ENCODE measurements at regions not wholly inside any gene's neighbourhood (a gene's known extent, or its start where the extent isn't known, plus 50 kb on each side); places are given as distances from the start of the nearest gene placed in this dataset.
"Not testable (repeated sequence)": the region's sequence is repeated elsewhere in the genome, so short reads cannot be mapped to it uniquely, and the experiment has no call there.

- DNase-seq (ENCODE audit: low read depth), result not testable (repeated sequence)
Observed at GRCh38 chr5:102154791-102155605, 141.1 kb downstream of the SLCO4C1 start.

- DNase-seq (ENCODE audit: low read depth), result no peak
Observed at GRCh38 chr5:102154291-102154690, 141.8 kb downstream of the SLCO4C1 start.

DNA sequence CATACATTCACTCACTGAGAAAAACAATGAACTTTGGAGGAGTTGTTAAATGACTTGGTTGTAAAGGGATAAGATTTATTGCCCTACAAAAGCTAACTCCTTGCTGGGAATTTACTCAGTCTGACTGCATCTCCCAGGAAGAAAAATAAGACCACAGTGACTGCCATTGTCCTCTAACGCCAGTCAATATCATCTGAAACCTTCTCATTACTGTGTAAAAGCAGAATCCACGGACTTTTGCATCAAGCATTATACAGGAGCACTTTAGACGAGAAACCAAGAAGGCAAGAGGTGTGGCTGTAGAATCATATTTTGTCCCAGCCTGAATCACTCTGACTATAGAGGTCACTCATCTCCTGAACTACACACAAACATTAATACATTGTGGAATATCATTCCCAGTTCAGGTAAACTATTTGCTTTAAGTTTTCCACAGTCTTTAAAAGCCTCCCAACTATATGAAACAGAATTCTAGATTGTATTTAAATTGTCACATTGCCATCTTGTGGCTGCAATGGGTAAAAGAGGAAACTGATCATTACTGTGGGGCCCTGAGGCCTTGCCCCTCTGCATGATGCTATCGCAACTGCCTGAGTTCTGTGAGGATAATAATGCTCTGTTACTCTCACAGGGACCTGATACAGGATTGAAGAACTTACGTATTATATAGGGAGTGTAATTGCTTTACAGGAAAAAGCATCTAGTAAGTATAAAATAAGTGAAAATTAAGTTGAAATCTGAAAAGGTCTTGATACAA lies 142.9 kb downstream of the SLCO4C1 start:
- DNase-seq (ENCODE audit: low read depth), result peak; percentile 9

- DNase-seq (ENCODE audit: low read depth), result no peak
Observed at GRCh38 chr5:102139029-102139428, 157.1 kb downstream of the SLCO4C1 start.

GRCh38 chr5:102138243-102138653 lies 157.8 kb downstream of the SLCO4C1 start:
- DNase-seq (ENCODE audit: low read depth), result no peak

DNA sequence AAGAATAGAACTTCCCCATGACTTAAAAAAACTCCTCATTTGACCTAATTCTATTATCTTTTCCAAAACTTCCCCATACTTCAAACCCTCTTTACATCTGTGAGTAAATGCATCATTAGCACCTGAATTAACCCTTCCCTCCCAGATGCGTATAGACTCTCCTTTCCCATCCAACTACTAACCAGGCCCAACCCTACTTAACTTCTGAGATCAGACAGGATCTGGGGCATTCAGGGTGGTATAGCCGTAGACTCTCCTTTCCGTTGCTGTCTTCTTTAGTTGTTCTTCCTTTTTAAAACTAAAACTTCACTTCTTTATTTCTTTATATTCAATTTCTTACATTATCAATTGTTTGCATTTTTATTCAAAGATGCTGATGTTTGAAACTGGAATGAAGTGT lies 165.2 kb downstream of the SLCO4C1 start:
- no peak for DNase-seq (ENCODE audit: low read depth)

- no peak for DNase-seq (ENCODE audit: low read depth)
Observed at GRCh38 chr5:102130386-102130785, 165.7 kb downstream of the SLCO4C1 start.

DNA sequence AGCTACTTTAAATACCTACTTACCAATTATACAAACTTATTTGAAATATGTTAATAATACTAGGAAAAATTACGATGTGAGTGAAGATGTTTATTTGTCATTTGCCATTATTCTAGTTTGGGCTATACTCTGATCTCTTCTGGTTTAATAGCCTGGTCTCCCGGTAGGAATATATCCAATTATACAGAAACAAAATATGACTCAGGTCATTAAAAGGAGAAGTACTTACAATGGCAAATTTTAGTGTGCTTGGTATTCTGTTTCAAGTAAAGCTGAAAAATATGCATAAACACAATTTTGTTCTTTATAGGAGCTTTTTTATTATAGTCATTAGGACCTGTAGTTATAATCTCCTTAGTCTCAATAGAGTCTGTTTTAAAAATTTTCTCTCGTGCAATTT lies 176.8 kb downstream of the SLCO4C1 start:
- DNase-seq (ENCODE audit: low read depth), result no peak

DNA sequence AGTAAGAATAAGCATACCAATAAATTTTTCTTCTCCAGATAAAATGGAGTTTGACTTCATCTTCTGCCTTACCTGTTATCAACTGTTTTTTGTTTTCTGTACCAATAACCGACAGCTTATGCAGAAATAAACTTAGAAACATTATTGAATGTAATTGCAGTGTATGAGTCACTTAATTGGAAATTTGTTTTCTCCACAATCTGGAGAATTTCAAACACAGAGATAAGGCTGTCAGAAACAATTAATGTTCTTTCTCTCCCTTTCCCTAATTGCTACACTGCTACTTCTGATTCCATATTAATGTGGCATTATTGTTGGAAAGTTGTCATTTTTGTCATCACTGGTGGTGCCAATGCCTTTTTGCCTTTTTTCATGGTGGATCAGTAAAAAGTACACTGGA lies 180.3 kb downstream of the SLCO4C1 start:
- DNase-seq (ENCODE audit: low read depth), result no peak

GRCh38 chr5:102114525-102115069 lies 181.5 kb downstream of the SLCO4C1 start:
- no peak for DNase-seq (ENCODE audit: low read depth)

DNA sequence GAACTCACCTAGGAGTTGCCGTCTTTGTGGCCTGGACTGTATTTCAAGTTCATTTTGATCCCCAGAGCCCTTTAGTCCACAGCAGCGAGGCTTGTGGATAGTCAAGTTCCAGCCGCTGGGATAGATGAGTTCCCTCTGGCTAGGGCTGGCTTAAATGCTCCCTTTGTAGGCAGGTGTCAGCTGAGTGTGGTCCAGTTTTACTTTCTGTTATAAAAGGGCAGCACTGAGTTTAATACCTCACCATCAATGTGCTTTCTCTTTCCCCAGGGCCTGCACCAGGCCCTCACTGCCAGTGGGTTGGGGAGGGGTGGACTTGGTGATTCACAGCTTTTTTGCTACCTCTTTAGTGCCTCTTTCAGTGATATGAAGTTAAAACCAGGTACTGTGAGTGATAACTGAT lies 188.2 kb downstream of the SLCO4C1 start:
- no peak for DNase-seq (ENCODE audit: low read depth)

DNA sequence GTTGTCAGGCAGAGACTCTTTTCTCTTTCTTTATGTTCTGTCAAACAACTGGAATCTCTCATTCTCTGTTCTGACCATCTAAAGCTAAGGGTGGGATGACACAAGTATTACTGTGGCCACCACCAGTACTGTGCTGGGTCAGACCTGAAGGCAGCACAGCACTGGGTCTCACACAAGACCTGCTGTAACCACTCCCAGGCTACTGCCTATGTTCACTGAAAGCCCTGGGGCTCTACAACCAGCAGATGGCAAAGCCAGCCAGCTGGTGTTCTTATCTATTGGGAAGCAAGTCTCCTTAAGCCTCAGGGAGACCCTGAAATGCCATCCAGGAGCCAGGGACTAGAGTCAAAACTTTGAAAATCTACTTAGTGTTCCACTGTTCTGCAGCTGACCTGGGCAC lies 189.5 kb downstream of the SLCO4C1 start:
- DNase-seq (ENCODE audit: low read depth), result no peak

DNA sequence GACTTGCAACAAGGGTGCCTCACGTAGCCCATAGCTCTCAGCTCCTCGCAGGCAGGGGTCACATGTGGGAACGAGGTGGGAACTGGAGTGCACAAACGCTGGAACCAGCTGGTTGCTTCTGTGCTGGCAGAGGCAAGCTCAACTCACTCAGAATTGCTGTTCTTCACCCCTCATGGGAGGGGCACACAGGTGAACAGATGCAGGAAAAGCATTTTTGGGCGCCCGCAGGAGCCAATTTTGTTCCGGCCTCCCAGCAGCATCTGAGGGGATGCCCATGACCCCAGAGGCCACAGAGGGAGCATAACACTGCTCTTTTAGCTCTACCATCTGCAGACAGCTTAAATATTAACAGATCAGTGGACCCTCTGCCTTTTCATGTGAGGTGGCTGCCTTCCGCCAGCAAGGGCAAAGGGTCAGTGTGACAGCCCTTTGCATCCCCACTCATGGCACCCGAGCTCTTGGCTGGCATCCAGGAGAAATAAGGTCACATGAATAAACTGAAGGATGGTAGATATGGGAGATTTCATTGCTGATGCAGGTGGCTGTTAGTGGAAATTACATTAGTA lies 196.2 kb downstream of the SLCO4C1 start:
- DNase-seq (ENCODE audit: low read depth), result no peak

- not testable (repeated sequence) for DNase-seq (ENCODE audit: low read depth)
Observed at GRCh38 chr5:102099083-102099482, 197.0 kb downstream of the SLCO4C1 start.

- not testable (repeated sequence) for DNase-seq (ENCODE audit: low read depth)
Observed at GRCh38 chr5:102098606-102099005, 197.5 kb downstream of the SLCO4C1 start.

DNA sequence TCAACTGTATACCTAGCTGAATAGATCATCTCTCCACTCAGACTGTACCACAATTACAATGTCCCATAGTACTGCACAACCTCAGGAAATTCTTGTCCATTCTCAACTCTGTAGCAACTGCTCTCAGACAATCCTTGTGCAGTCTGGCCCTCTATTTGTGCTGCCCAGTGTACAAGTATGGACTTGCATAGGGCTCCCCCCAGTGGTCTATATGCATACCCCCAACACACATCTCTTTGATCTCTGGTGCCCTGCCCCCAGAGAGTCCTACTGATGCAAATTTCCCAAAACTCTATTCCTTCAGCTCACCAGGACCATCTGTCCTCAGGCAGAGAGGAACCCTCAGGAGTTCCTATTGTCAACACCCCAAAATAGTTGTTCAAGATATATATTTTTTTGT lies 205.3 kb downstream of the SLCO4C1 start:
- no peak for DNase-seq (ENCODE audit: low read depth)

GRCh38 chr5:102089883-102090282 lies 206.2 kb downstream of the SLCO4C1 start:
- DNase-seq (ENCODE audit: low read depth), result no peak

DNA sequence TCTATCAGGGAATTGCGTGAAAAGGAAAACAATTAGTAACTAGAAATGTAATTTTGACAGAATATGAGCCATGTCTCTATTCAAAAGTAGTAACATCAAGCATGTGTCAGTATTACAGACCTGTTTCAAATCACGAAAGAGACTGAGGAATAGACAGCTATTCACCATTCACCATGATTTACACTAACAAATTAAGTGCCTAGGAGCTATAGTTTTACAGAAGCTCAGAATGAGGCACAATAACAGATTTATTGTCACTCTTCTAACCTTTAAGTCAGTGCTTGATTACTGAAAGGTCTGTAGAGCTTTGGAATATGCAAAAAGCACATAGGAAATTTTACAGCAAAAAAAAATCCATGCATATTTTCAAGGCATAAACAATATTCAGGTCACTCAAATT lies 208.2 kb downstream of the SLCO4C1 start:
- DNase-seq (ENCODE audit: low read depth), result no peak

- no peak for DNase-seq (ENCODE audit: low read depth)
Observed at GRCh38 chr5:102080288-102080687, 215.8 kb downstream of the SLCO4C1 start.

GRCh38 chr5:102077920-102078319 lies 218.2 kb downstream of the SLCO4C1 start:
- no peak for DNase-seq (ENCODE audit: low read depth)

DNA sequence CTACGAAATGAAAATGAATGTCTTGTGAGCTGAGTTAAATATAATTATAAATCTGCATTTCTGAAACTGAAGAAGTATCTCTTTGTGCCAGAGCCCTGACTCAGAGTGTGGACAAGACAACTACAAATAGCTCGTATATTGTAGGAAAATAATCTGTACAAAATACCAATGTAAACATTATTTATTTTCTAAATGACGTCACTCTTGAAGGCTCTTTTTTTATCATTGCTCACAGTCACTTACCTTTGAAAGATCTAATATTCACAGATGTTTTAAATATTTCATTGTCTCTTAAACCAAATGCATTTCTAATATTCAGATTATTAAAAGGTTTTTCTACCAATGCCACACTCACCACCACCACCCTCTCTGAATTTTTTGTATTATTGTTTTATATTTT lies 226.1 kb downstream of the SLCO4C1 start:
- no peak for DNase-seq (ENCODE audit: low read depth)

DNA sequence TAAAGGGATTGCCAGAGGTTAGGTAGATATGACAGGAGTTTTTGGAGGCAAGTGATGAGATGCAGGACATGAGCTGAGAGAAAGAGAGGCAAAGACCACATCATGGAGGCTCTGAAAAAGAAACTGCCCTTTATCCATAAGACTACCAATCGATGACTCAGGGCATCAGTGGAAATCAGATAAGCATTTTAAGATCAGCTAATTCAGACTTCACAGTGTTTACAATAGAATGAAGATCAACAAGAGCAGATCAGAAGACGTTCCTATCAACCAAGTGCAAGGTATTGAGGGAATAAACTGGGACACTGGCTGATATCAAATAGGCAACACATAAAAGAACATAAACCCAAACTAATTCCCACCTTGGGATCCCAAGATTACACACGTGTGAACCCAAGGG lies 227.2 kb downstream of the SLCO4C1 start:
- no peak for DNase-seq (ENCODE audit: low read depth)

- DNase-seq (ENCODE audit: low read depth), result no peak
Observed at GRCh38 chr5:102049517-102049916, 246.6 kb downstream of the SLCO4C1 start.
